HepG2 (cell line): ENCODE measurements at regions not wholly inside any gene's neighbourhood (a gene's known extent, or its start where the extent isn't known, plus 50 kb on each side); places are given as distances from the start of the nearest gene placed in this dataset.

Experiments used
- CBX2 ChIP-seq, 2 experiments: fragments of 200-600 bp in 1 of 2; sonication (generic); formaldehyde crosslinking in 1 of 2; IDR thresholded peaks; 2 replicates each; pipeline versions ENCODE4 v1.7.0 to v1.8.1; 2018 to 2022; ENCODE audit warnings: low read depth in 2 of 2, low read length in 1 of 2, mild to moderate bottlenecking in 1 of 2, missing genetic modification reagents in 1 of 2
- DNMT1 ChIP-seq: sonication (generic); formaldehyde crosslinking; IDR thresholded peaks from 2 replicates; pipeline ENCODE4 v1.5.1; 2020; ENCODE audit warnings: mild to moderate bottlenecking, missing genetic modification reagents
- JUND ChIP-seq: sonication (generic); formaldehyde crosslinking; IDR thresholded peaks from 2 replicates; pipeline ENCODE4 v1.8.0; 2022; ENCODE audit warnings: mild to moderate bottlenecking, missing genetic modification reagents
- RBAK ChIP-seq: sonication (generic); formaldehyde crosslinking; IDR thresholded peaks from 2 replicates; pipeline ENCODE4 v1.5.1; 2020; ENCODE audit warnings: mild to moderate bottlenecking, missing genetic modification reagents
- RBM39 ChIP-seq: fragments of 200-400 bp; formaldehyde crosslinking; IDR thresholded peaks from one replicate; pipeline ENCODE4 v1.6.1; 2018; ENCODE audit warnings: antibody characterized with exemption, mild to moderate bottlenecking, low read depth, low read length; ENCODE audit not compliant: poor library complexity, severe bottlenecking
- RFX5 ChIP-seq: IDR thresholded peaks from 2 replicates; pipeline ENCODE4 v1.6.1; 2011; ENCODE audit warnings: low read depth, low read length, improper control_type of control experiment
- ZFAT ChIP-seq: sonication (generic); formaldehyde crosslinking; conservative IDR thresholded peaks from 2 replicates; pipeline ENCODE4 v1.8.1; 2023; ENCODE audit warnings: missing genetic modification reagents, inconsistent platforms
- ZNF556 ChIP-seq: sonication (generic); formaldehyde crosslinking; IDR thresholded peaks from 2 replicates; pipeline ENCODE4 v1.4.0; 2020; ENCODE audit warnings: mild to moderate bottlenecking, missing genetic modification reagents, borderline replicate concordance
- TF ChIP-seq, protein P1 (sequence below): sonication (generic); formaldehyde crosslinking; IDR thresholded peaks from 2 replicates; pipeline ENCODE4 v1.5.1; 2020; ENCODE audit warnings: mild to moderate bottlenecking, missing genetic modification reagents, moderate library complexity
- TF ChIP-seq, protein P2 (sequence below): sonication (generic); formaldehyde crosslinking; IDR thresholded peaks from 2 replicates; pipeline ENCODE4 v1.4.0; 2020; ENCODE audit warnings: missing genetic modification reagents

DNA sequence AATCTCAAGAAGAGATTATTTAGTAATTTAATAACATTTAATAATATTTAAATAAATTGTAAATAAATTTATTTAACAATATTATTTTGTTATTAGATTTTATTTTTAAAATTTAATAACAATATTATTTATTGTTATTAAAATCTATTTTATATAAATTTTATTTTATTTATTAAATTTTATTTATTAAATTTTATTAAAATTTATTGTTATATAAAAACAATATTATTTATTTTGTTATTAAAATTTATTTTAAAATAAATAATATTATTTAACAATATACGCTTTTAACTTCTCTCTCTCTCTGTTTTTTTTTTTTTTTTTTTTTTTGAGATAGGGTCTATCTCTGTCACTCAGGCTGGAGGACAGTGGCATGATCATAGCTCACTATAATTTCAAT is 347.1 kb upstream of the LRRC7 start:
- TF ChIP-seq ZFAT (CRISPR knock-in tag): no peak
- TF ChIP-seq RBM39: no peak
- TF ChIP-seq, protein P1, sequence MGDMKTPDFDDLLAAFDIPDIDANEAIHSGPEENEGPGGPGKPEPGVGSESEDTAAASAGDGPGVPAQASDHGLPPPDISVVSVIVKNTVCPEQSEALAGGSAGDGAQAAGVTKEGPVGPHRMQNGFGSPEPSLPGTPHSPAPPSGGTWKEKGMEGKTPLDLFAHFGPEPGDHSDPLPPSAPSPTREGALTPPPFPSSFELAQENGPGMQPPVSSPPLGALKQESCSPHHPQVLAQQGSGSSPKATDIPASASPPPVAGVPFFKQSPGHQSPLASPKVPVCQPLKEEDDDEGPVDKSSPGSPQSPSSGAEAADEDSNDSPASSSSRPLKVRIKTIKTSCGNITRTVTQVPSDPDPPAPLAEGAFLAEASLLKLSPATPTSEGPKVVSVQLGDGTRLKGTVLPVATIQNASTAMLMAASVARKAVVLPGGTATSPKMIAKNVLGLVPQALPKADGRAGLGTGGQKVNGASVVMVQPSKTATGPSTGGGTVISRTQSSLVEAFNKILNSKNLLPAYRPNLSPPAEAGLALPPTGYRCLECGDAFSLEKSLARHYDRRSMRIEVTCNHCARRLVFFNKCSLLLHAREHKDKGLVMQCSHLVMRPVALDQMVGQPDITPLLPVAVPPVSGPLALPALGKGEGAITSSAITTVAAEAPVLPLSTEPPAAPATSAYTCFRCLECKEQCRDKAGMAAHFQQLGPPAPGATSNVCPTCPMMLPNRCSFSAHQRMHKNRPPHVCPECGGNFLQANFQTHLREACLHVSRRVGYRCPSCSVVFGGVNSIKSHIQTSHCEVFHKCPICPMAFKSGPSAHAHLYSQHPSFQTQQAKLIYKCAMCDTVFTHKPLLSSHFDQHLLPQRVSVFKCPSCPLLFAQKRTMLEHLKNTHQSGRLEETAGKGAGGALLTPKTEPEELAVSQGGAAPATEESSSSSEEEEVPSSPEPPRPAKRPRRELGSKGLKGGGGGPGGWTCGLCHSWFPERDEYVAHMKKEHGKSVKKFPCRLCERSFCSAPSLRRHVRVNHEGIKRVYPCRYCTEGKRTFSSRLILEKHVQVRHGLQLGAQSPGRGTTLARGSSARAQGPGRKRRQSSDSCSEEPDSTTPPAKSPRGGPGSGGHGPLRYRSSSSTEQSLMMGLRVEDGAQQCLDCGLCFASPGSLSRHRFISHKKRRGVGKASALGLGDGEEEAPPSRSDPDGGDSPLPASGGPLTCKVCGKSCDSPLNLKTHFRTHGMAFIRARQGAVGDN (CRISPR knock-in tag): no peak
- no peak for TF ChIP-seq RFX5
- TF ChIP-seq, protein P2, sequence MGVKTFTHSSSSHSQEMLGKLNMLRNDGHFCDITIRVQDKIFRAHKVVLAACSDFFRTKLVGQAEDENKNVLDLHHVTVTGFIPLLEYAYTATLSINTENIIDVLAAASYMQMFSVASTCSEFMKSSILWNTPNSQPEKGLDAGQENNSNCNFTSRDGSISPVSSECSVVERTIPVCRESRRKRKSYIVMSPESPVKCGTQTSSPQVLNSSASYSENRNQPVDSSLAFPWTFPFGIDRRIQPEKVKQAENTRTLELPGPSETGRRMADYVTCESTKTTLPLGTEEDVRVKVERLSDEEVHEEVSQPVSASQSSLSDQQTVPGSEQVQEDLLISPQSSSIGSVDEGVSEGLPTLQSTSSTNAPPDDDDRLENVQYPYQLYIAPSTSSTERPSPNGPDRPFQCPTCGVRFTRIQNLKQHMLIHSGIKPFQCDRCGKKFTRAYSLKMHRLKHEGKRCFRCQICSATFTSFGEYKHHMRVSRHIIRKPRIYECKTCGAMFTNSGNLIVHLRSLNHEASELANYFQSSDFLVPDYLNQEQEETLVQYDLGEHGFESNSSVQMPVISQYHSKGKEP (CRISPR knock-in tag): no peak
- TF ChIP-seq CBX2 (IDR thresholded peaks at IDR 0.05; ENCODE audit: low read depth, low read length): no peak
- no peak for TF ChIP-seq CBX2 (CRISPR knock-in tag; IDR thresholded peaks at IDR 0.05; ENCODE audit: low read depth)
- TF ChIP-seq JUND (CRISPR knock-in tag): no peak
- no peak for TF ChIP-seq ZNF556
- TF ChIP-seq DNMT1 (CRISPR knock-in tag): no peak
- TF ChIP-seq RBAK (CRISPR knock-in tag): no peak
